GM19452 (cell line): ENCODE measurements at regions not wholly inside any gene's neighbourhood (a gene's known extent, or its start where the extent isn't known, plus 50 kb on each side); places are given as distances from the start of the nearest gene placed in this dataset.
"Not testable (repeated sequence)": the region's sequence is repeated elsewhere in the genome, so short reads cannot be mapped to it uniquely, and the experiment has no call there.

ENCODE experiments used
- ATAC-seq: cut with Tn5 transposase; IDR thresholded peaks from one replicate; pipeline ENCODE4 v1.9.1; 2021; ENCODE audit not compliant: unreplicated experiment

- no peak for ATAC-seq
Observed at GRCh38 chr1:222946436-222946835, 131.6 kb downstream of the DISP1 start.

GRCh38 chr1:222948079-222948478 lies 133.2 kb downstream of the DISP1 start:
- ATAC-seq: no peak

- ATAC-seq: no peak
Observed at GRCh38 chr1:222950892-222951291, 136.1 kb downstream of the DISP1 start.

GRCh38 chr1:222953585-222953984 lies 138.7 kb downstream of the DISP1 start:
- no peak for ATAC-seq

- no peak for ATAC-seq
Observed at GRCh38 chr1:222955964-222956363, 141.1 kb downstream of the DISP1 start.

GRCh38 chr1:222956601-222957000 lies 141.8 kb downstream of the DISP1 start:
- no peak for ATAC-seq

- no peak for ATAC-seq
Observed at GRCh38 chr1:222967466-222968240, 152.8 kb downstream of the DISP1 start.

GRCh38 chr1:222970040-222970439 lies 155.2 kb downstream of the DISP1 start:
- ATAC-seq: no peak

- ATAC-seq: no peak
Observed at GRCh38 chr1:222970711-222971110, 155.9 kb downstream of the DISP1 start.

GRCh38 chr1:222971146-222971545 lies 156.3 kb downstream of the DISP1 start:
- no peak for ATAC-seq

- ATAC-seq: no peak
Observed at GRCh38 chr1:222973561-222973960, 158.7 kb downstream of the DISP1 start.

- ATAC-seq: no peak
Observed at GRCh38 chr1:222974496-222974895, 159.7 kb downstream of the DISP1 start.

- no peak for ATAC-seq
Observed at GRCh38 chr1:222975472-222976122, 160.8 kb downstream of the DISP1 start.

- ATAC-seq: no peak
Observed at GRCh38 chr1:222976453-222976852, 161.6 kb downstream of the DISP1 start.

GRCh38 chr1:222977294-222977693 lies 162.5 kb downstream of the DISP1 start:
- ATAC-seq: not testable (repeated sequence)

GRCh38 chr1:222979561-222979960 lies 163.5 kb downstream of the TLR5 start:
- no peak for ATAC-seq

- no peak for ATAC-seq
Observed at GRCh38 chr1:222987674-222988076, 155.4 kb downstream of the TLR5 start.

- ATAC-seq: no peak
Observed at GRCh38 chr1:222989443-222989842, 153.6 kb downstream of the TLR5 start.

- no peak for ATAC-seq
Observed at GRCh38 chr1:222991177-222991576, 151.9 kb downstream of the TLR5 start.

- no peak for ATAC-seq
Observed at GRCh38 chr1:222991908-222992307, 151.1 kb downstream of the TLR5 start.

- no peak for ATAC-seq
Observed at GRCh38 chr1:222994511-222995235, 148.4 kb downstream of the TLR5 start.

GRCh38 chr1:222995236-222995580 lies 147.8 kb downstream of the TLR5 start:
- ATAC-seq: no peak
